Kidney tubule cell (primary cell): ENCODE measurements at regions not wholly inside any gene's neighbourhood (a gene's known extent, or its start where the extent isn't known, plus 50 kb on each side); places are given as distances from the start of the nearest gene placed in this dataset.
"Not testable (repeated sequence)": the region's sequence is repeated elsewhere in the genome, so short reads cannot be mapped to it uniquely, and the experiment has no call there.

ENCODE experiments used
- DNase-seq: peaks from one replicate; pipeline ENCODE4 v3.0.0-alpha.2; 2018; ENCODE audit warnings: low spot score

GRCh38 chr15:62365795-62366442, 200.8 kb upstream of the C2CD4B start:
- DNase-seq, result peak; percentile 89

DNA sequence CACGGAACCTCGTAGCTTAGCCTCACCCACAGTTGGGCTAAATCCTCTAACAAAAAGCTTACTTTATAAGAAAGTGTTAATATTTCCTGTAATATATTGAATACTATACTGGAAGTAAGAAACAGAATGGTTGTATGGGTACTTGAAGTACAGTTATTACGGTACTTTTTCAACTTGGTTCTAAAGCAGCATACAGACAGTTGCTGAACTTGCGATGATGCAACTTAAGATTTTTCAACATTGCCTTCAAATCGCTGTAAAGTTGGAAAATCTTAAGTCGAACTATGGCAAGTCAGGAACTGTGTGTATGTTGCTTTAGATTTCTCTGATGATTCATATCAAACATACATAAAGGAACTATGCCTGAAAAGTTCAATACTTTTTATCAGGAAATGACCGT, 204.4 kb upstream of the C2CD4B start:
- DNase-seq, result no peak

- not testable (repeated sequence) for DNase-seq
These were observed 206.6 kb upstream of the C2CD4B start for GRCh38 chr15:62371683-62372082.

DNA sequence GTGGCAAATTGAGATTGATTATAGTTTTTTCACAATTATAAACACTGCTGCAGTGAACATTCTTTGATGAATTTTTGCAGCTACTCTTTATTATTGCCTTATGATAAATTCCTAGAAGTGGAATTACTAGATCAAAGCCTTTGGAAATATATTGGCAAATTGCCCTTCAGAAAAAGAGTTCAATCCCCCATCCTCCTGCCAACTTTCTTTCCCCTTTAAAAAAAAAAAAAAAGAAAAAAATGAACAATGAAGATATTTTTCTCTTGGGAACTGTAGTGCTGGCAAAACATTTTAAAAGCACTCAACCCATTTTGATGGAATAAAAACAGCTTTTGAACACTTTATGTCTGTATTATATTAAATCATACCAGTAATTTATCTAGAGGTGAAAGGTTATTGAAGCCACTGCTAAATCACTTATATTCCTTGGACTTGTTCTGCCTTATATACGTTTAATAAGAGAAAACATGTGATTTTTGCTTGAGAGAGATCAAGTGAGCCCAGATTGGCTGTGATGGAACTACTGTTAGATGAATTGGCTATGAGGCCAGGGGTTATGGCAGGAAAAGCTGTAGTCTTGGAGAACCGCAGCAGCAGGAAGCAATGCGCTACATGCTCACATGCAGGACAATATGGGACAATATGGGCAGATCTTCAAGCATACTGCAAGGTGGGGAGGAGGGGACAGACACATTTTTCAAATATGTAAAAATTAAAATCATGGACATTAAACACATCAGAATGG, 212.8 kb upstream of the C2CD4B start:
- no peak for DNase-seq

- DNase-seq, result no peak
These were observed 213.8 kb upstream of the C2CD4B start for GRCh38 chr15:62378772-62379498.

GRCh38 chr15:62380011-62380410, 214.9 kb upstream of the C2CD4B start:
- no peak for DNase-seq

DNA sequence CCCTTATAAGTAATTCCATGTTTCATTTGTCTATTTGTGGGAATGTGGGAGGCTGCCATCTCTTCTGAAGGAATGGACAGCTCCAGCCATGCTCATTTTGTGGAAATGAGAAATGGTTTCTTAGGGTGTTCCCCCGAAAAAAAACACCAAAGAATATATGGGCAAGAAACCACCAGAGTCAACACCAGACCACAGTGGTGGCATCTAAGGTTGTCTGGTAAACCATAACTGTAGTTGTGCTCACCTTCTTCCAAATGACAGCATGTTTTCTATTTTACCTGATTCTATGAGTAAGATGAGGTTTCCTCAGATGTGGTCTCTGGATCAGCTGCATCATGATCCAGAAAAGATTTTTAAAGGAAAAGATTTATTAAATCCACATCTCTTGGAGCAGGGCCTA, 217.0 kb upstream of the C2CD4B start:
- no peak for DNase-seq

- peak; percentile 82 for DNase-seq
These were observed 225.1 kb upstream of the C2CD4B start, which contains the start of gene TLN2 for GRCh38 chr15:62389885-62390790. Gene TLN2, plus strand, starts transcription at chr15:62390550.

GRCh38 chr15:62390791-62391640, 225.9 kb upstream of the C2CD4B start:
- DNase-seq, result peak; percentile 52

DNA sequence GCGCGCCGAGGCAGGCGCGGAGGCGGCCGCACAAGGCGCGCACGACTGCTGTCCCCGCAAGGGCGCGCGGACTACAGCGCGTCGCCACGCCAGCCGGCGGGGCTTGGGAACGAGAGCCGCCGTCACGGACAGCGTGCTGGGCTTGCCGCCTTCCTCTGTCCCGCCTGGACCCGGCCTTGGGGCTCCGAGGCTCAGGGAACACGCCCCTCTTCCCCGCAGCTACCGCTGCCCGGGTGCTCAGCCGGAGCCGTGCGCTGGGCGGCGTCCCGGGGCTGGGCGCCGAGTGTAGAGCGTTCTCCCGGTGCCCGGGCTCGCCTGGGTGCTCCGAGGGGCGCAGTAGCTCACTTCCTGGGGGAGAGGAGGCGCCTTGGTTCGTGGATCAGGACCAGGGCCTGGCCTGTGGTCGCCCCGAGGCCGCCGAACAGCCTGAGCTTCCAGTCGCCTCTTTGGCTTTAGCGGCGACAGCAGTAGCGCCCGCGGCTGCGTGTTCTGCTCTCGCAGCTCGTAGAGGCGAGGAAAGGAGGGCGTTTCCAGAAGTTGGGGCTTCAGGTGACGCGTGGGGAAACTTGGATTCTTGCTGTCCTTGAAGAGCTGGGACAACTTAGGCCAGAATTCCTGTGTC, 226.7 kb upstream of the C2CD4B start:
- peak; percentile 62 for DNase-seq

DNA sequence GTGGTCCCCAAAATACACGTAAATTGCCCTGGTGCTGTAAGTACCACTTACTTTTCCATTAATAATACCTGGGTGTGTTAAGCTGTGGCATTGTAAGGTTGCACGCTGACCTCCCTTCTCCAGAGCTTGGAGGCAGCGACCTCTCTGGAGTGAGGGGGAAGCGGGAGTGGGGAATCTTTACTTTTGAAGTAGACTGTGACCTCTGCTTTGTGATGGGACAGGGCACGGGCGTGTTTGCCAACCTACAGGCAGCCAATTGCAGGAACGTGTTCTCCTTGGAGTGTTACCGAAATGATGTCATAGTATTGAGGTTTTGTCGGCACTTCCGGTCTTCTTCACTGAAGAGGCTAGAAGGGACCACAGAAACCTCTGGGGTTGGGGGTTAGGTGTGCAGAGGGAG, 227.3 kb upstream of the C2CD4B start:
- DNase-seq, result peak; percentile 59

GRCh38 chr15:62393196-62393595, 228.1 kb upstream of the C2CD4B start:
- DNase-seq, result no peak

- DNase-seq, result peak; percentile 20
These were observed 229.0 kb upstream of the C2CD4B start for GRCh38 chr15:62394079-62394478.

GRCh38 chr15:62400778-62401177, 235.7 kb upstream of the C2CD4B start:
- DNase-seq, result no peak

- no peak for DNase-seq
These were observed 237.6 kb upstream of the C2CD4B start for GRCh38 chr15:62402687-62403086.

- DNase-seq, result peak; percentile 88
These were observed 238.2 kb upstream of the C2CD4B start for GRCh38 chr15:62403164-62403809.

- no peak for DNase-seq
These were observed 239.3 kb upstream of the C2CD4B start for GRCh38 chr15:62404194-62404985.

DNA sequence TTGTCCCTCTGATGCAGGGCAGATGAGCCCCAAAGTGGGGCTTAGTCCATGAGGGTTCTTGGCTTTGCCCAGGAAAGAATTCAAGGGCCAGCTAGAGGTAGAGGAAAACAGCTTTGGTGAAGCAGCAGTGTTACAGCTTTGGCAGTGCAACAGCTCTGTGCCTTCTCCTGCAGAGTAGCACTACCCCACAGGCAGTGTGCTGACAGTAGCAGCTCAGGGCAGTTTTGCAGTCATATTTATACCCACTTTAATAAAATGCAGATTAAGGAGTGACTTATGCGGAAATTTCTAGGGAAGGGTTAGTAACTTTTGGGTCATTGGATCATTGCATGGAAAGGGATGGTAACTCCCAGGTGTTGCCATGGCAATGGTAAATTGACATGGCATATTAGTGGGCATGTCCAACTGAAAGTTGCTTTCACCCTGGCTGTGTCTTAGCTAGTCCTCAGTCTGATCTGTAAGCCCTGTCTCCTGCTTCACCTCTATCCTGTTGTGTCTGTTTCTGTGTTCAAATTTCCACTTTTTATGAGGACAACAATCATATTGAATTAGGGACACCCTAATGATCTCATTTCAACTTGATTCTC, 241.3 kb upstream of the C2CD4B start:
- no peak for DNase-seq

GRCh38 chr15:62407216-62407615, 242.1 kb upstream of the C2CD4B start:
- no peak for DNase-seq
